ENCODE measurements at regions not wholly inside any gene's neighbourhood (a gene's known extent, or its start where the extent isn't known, plus 50 kb on each side); places are given as distances from the start of the nearest gene placed in this dataset.

DNA sequence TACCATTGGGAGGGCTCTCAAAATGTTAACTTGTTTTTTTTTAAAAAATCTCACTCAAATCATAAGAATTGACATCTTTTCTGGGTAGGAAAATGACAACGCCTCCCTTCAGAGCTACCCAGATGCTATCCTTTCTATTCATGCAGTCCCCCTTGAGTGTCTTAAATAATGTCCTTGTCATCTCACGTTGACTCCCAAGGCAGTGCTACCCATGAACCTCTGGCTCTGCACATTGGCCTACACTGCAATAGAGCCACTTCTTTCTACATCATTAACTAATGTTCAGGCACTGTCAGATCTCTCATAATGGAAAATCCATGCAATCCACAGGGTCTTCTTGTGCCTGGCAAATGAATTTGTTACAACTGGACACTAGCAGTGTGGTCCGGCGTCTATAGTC, 569.8 kb upstream of the ZFHX3 start (continued):
- TF ChIP-seq, protein P1, sequence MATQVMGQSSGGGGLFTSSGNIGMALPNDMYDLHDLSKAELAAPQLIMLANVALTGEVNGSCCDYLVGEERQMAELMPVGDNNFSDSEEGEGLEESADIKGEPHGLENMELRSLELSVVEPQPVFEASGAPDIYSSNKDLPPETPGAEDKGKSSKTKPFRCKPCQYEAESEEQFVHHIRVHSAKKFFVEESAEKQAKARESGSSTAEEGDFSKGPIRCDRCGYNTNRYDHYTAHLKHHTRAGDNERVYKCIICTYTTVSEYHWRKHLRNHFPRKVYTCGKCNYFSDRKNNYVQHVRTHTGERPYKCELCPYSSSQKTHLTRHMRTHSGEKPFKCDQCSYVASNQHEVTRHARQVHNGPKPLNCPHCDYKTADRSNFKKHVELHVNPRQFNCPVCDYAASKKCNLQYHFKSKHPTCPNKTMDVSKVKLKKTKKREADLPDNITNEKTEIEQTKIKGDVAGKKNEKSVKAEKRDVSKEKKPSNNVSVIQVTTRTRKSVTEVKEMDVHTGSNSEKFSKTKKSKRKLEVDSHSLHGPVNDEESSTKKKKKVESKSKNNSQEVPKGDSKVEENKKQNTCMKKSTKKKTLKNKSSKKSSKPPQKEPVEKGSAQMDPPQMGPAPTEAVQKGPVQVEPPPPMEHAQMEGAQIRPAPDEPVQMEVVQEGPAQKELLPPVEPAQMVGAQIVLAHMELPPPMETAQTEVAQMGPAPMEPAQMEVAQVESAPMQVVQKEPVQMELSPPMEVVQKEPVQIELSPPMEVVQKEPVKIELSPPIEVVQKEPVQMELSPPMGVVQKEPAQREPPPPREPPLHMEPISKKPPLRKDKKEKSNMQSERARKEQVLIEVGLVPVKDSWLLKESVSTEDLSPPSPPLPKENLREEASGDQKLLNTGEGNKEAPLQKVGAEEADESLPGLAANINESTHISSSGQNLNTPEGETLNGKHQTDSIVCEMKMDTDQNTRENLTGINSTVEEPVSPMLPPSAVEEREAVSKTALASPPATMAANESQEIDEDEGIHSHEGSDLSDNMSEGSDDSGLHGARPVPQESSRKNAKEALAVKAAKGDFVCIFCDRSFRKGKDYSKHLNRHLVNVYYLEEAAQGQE (IDR thresholded peaks at IDR 0.05; ENCODE audit: unreplicated experiment) = no peak
- TF ChIP-seq EZH2 (IDR thresholded peaks at IDR 0.05; ENCODE audit: low read depth, unreplicated experiment) (no peak), POLR2AphosphoS5 (IDR thresholded peaks at IDR 0.05; ENCODE audit: low read depth) (no peak), JUNB (IDR thresholded peaks at IDR 0.05; ENCODE audit: unreplicated experiment) (no peak), STAT1 (IDR thresholded peaks at IDR 0.05; ENCODE audit: unreplicated experiment) (no peak)

DNA sequence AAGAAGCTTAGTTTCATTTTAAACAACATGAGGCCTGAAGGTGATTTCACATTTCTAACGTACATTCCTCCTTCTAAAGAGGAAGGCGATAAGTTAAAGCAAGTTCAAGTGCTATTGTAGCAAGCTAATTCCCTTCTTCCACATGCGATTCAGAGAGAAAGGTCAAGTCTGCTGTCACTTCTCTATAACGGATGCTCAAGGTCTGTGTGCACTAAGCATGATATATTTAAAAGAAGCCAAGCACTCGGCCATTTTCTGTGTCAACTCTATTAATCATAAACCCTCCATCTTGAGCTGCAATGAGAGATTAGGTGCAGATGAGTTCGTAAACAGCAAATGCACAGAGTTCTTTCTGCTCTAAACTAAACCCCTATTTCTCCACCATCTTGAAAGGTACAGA, 568.8 kb upstream of the ZFHX3 start:
- Histone ChIP-seq H3F3A (replicated peaks; ENCODE audit: low read depth) (no peaks in the 10 kb centered on the region), H3K79me2 (replicated peaks; ENCODE audit: insufficient read depth) (no peaks in the 10 kb centered on the region), H3K27ac (ENCODE audit: low read depth) (no peak overlapping the region), H3K4me1 (ENCODE audit: insufficient read depth) (peaks cover 17% of the 10 kb centered on the region), H4K20me1 (replicated peaks; ENCODE audit: insufficient read depth) (no peaks in the 10 kb centered on the region), H3K9me2 (ENCODE audit: insufficient read depth) (0 out of 2 replicates have a peak, but pooled peaks cover 6% of the 10 kb centered on the region), H2AFZ (0 out of 2 replicates have a peak overlapping the region, but pooled peaks have one; percentile 63), H3K36me3 (ENCODE audit: insufficient read depth) (no peaks in the 10 kb centered on the region), H3K27me3 (ENCODE audit: insufficient read depth) (no peaks in the 10 kb centered on the region), H3K4me2 (no peak overlapping the region), H3K4me3 (no peak overlapping the region)
- DNase-seq (ENCODE audit: low spot score) (no peak), ATAC-seq (no peak)
- H3K27ac Mint-ChIP-seq = no peak overlapping the region
- no peak overlapping the region for H3K4me3 Mint-ChIP-seq
- H3K4me1 Mint-ChIP-seq = peaks cover 16% of the 10 kb centered on the region
- H3K9me3 Mint-ChIP-seq = no peaks in the 10 kb centered on the region
- peaks cover 2% of the 10 kb centered on the region for H3K27me3 Mint-ChIP-seq (ENCODE audit: insufficient read depth, low read depth, poor library complexity)
- H3K36me3 Mint-ChIP-seq (ENCODE audit: low read depth) = no peaks in the 10 kb centered on the region
- TF ChIP-seq EZH2 (IDR thresholded peaks at IDR 0.05; ENCODE audit: low read depth, unreplicated experiment) (no peak), ZNF114 (CRISPR knock-in tag; IDR thresholded peaks at IDR 0.05) (no peak), ZNF331 (CRISPR knock-in tag; IDR thresholded peaks at IDR 0.05; ENCODE audit: low read depth) (no peak)
- TF ChIP-seq, protein P1 (IDR thresholded peaks at IDR 0.05; ENCODE audit: unreplicated experiment) = no peak
- TF ChIP-seq, protein P2, sequence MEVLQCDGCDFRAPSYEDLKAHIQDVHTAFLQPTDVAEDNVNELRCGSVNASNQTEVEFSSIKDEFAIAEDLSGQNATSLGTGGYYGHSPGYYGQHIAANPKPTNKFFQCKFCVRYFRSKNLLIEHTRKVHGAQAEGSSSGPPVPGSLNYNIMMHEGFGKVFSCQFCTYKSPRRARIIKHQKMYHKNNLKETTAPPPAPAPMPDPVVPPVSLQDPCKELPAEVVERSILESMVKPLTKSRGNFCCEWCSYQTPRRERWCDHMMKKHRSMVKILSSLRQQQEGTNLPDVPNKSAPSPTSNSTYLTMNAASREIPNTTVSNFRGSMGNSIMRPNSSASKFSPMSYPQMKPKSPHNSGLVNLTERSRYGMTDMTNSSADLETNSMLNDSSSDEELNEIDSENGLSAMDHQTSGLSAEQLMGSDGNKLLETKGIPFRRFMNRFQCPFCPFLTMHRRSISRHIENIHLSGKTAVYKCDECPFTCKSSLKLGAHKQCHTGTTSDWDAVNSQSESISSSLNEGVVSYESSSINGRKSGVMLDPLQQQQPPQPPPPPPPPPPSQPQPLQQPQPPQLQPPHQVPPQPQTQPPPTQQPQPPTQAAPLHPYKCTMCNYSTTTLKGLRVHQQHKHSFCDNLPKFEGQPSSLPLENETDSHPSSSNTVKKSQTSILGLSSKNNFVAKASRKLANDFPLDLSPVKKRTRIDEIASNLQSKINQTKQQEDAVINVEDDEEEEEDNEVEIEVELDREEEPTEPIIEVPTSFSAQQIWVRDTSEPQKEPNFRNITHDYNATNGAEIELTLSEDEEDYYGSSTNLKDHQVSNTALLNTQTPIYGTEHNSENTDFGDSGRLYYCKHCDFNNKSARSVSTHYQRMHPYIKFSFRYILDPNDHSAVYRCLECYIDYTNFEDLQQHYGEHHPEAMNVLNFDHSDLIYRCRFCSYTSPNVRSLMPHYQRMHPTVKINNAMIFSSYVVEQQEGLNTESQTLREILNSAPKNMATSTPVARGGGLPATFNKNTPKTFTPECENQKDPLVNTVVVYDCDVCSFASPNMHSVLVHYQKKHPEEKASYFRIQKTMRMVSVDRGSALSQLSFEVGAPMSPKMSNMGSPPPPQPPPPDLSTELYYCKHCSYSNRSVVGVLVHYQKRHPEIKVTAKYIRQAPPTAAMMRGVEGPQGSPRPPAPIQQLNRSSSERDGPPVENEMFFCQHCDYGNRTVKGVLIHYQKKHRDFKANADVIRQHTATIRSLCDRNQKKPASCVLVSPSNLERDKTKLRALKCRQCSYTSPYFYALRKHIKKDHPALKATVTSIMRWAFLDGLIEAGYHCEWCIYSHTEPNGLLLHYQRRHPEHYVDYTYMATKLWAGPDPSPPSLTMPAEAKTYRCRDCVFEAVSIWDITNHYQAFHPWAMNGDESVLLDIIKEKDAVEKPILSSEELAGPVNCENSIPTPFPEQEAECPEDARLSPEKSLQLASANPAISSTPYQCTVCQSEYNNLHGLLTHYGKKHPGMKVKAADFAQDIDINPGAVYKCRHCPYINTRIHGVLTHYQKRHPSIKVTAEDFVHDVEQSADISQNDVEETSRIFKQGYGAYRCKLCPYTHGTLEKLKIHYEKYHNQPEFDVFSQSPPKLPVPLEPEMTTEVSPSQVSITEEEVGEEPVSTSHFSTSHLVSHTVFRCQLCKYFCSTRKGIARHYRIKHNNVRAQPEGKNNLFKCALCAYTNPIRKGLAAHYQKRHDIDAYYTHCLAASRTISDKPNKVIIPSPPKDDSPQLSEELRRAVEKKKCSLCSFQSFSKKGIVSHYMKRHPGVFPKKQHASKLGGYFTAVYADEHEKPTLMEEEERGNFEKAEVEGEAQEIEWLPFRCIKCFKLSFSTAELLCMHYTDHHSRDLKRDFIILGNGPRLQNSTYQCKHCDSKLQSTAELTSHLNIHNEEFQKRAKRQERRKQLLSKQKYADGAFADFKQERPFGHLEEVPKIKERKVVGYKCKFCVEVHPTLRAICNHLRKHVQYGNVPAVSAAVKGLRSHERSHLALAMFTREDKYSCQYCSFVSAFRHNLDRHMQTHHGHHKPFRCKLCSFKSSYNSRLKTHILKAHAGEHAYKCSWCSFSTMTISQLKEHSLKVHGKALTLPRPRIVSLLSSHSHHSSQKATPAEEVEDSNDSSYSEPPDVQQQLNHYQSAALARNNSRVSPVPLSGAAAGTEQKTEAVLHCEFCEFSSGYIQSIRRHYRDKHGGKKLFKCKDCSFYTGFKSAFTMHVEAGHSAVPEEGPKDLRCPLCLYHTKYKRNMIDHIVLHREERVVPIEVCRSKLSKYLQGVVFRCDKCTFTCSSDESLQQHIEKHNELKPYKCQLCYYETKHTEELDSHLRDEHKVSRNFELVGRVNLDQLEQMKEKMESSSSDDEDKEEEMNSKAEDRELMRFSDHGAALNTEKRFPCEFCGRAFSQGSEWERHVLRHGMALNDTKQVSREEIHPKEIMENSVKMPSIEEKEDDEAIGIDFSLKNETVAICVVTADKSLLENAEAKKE (CRISPR knock-in tag; IDR thresholded peaks at IDR 0.05) = no peak
- TF ChIP-seq, protein P3, sequence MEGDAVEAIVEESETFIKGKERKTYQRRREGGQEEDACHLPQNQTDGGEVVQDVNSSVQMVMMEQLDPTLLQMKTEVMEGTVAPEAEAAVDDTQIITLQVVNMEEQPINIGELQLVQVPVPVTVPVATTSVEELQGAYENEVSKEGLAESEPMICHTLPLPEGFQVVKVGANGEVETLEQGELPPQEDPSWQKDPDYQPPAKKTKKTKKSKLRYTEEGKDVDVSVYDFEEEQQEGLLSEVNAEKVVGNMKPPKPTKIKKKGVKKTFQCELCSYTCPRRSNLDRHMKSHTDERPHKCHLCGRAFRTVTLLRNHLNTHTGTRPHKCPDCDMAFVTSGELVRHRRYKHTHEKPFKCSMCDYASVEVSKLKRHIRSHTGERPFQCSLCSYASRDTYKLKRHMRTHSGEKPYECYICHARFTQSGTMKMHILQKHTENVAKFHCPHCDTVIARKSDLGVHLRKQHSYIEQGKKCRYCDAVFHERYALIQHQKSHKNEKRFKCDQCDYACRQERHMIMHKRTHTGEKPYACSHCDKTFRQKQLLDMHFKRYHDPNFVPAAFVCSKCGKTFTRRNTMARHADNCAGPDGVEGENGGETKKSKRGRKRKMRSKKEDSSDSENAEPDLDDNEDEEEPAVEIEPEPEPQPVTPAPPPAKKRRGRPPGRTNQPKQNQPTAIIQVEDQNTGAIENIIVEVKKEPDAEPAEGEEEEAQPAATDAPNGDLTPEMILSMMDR (conservative IDR thresholded peaks at IDR 0.05; ENCODE audit: low read depth in 2 of 2) = no peak
